SHP77 (cell line): ENCODE measurements at regions not wholly inside any gene's neighbourhood (a gene's known extent, or its start where the extent isn't known, plus 50 kb on each side); places are given as distances from the start of the nearest gene placed in this dataset.

Experiments used
- DNase-seq, 2 experiments: peaks; one replicate each; lab custom pipeline; 2025; lab: John Stamatoyannopoulos, UW

- DNase-seq = no peak
Observed at GRCh38 chr12:41891226-41891625, 253.4 kb downstream of the GXYLT1 start.

GRCh38 chr12:41888285-41888684 lies 256.4 kb downstream of the GXYLT1 start:
- DNase-seq = no peak

GRCh38 chr12:41881891-41882805 lies 262.5 kb downstream of the GXYLT1 start:
- no peak for DNase-seq

GRCh38 chr12:41869432-41869831 lies 275.2 kb downstream of the GXYLT1 start:
- DNase-seq = no peak

- no peak for DNase-seq
Observed at GRCh38 chr12:41866878-41867430, 277.7 kb downstream of the GXYLT1 start.

GRCh38 chr12:41856228-41856627 lies 288.4 kb downstream of the GXYLT1 start:
- DNase-seq = no peak

- no peak for DNase-seq
Observed at GRCh38 chr12:41850046-41850445, 294.6 kb downstream of the GXYLT1 start.

GRCh38 chr12:41846718-41847117 lies 298.0 kb downstream of the GXYLT1 start:
- no peak for DNase-seq

- no peak for DNase-seq
Observed at GRCh38 chr12:41836416-41836815, 308.3 kb downstream of the GXYLT1 start.

GRCh38 chr12:41835556-41835955 lies 309.1 kb downstream of the GXYLT1 start:
- no peak for DNase-seq

GRCh38 chr12:41819948-41820347 lies 324.7 kb downstream of the GXYLT1 start:
- DNase-seq = no peak

GRCh38 chr12:41804026-41804425 lies 340.6 kb downstream of the GXYLT1 start:
- DNase-seq = no peak

- no peak for DNase-seq
Observed at GRCh38 chr12:41802803-41803202, 341.9 kb downstream of the GXYLT1 start.

- no peak for DNase-seq
Observed at GRCh38 chr12:41801261-41801660, 343.4 kb downstream of the GXYLT1 start.

GRCh38 chr12:41799671-41800070 lies 345.0 kb downstream of the GXYLT1 start:
- no peak for DNase-seq

- peak in 1 of 2 experiments; percentile 37 for DNase-seq
Observed at GRCh38 chr12:41795910-41796309, 348.8 kb downstream of the GXYLT1 start.

- DNase-seq = no peak
Observed at GRCh38 chr12:41795051-41795600, 349.5 kb downstream of the GXYLT1 start.

- no peak for DNase-seq
Observed at GRCh38 chr12:41794336-41794735, 350.3 kb downstream of the GXYLT1 start.

GRCh38 chr12:41784957-41785356 lies 359.7 kb downstream of the GXYLT1 start:
- DNase-seq = no peak

GRCh38 chr12:41778934-41779333 lies 365.7 kb downstream of the GXYLT1 start:
- DNase-seq = no peak

- DNase-seq = no peak
Observed at GRCh38 chr12:41777064-41777790, 367.4 kb downstream of the GXYLT1 start.

GRCh38 chr12:41772478-41772877 lies 372.2 kb downstream of the GXYLT1 start:
- DNase-seq = no peak

GRCh38 chr12:41769810-41770209 lies 374.9 kb downstream of the GXYLT1 start:
- DNase-seq = no peak
